SK-N-SH (cell line): ENCODE measurements at regions not wholly inside any gene's neighbourhood (a gene's known extent, or its start where the extent isn't known, plus 50 kb on each side); places are given as distances from the start of the nearest gene placed in this dataset.

Experiments used
- CTCF ChIA-PET: fragments of 300-600, 350-600 bp; formaldehyde crosslinking; extraction: SDS; loops from one replicate; lab custom pipeline; 2021; lab: Yijun Ruan, JAX
- POLR2A ChIA-PET: fragments of 350-600 bp; sonication (Branson Sonifier 250); formaldehyde crosslinking; extraction: SDS; loops from one replicate; lab custom pipeline; 2020; ENCODE audit warnings: antibody characterized with exemption, inconsistent platforms; lab: Yijun Ruan, JAX
- DNase-seq: peaks from one replicate; pipeline ENCODE4 v3.0.0; 2012
- H2AFZ ChIP-seq: fragments of 200-600 bp; sonication (generic); 2 replicates; pipeline ENCODE4 v1.8.1; 2016; ENCODE audit warnings: antibody characterized with exemption, mild to moderate bottlenecking, low read depth
- H3F3A ChIP-seq: fragments of 200-600 bp; sonication (generic); replicated peaks from 2 replicates; pipeline ENCODE3; 2016; ENCODE audit warnings: antibody characterized with exemption, mild to moderate bottlenecking; ENCODE audit not compliant: insufficient read depth
- H3K27ac ChIP-seq, 2 experiments: fragments of 200-500 bp in 1 of 2; fragments of 200-600 bp in 1 of 2; sonication (Bioruptor generic) in 1 of 2; sonication (generic), shearing (Covaris generic) in 1 of 2; 2 replicates each; pipeline versions ENCODE4 v1.5.1 to v1.6.1; 2014 to 2016; ENCODE audit warnings: low read depth in 2 of 2, inconsistent platforms in 1 of 2, low read length in 1 of 2, mild to moderate bottlenecking in 1 of 2, mixed read lengths in 1 of 2
- H3K27me3 ChIP-seq: fragments of 200-600 bp; sonication (generic), shearing (Covaris generic); 2 replicates; pipeline ENCODE4 v1.6.1; 2016; ENCODE audit warnings: mixed run types; ENCODE audit not compliant: insufficient read depth
- H3K36me3 ChIP-seq, 2 experiments: fragments of 200-500 bp in 1 of 2; fragments of 200-600 bp in 1 of 2; sonication (Bioruptor generic) in 1 of 2; sonication (generic) in 1 of 2; replicated peaks in 1 of 2; 2 replicates each; pipeline versions ENCODE3 to v1.5.1; 2014 to 2016; ENCODE audit warnings: low read length in 1 of 2, mild to moderate bottlenecking in 1 of 2; ENCODE audit not compliant: insufficient read depth in 2 of 2, control insufficient read depth in 1 of 2
- H3K4me1 ChIP-seq, 2 experiments: fragments of 200-500 bp in 1 of 2; fragments of 200-600 bp in 1 of 2; sonication (Bioruptor generic) in 1 of 2; sonication (generic), shearing (Covaris generic) in 1 of 2; 2 replicates each; pipeline versions ENCODE4 v1.5.1 to v1.6.1; 2014 to 2016; ENCODE audit warnings: low read depth in 1 of 2, low read length in 1 of 2, mixed run types in 1 of 2; ENCODE audit not compliant: insufficient read depth in 2 of 2, control insufficient read depth in 1 of 2
- H3K4me2 ChIP-seq: fragments of 200-600 bp; sonication (generic), shearing (Covaris generic); 2 replicates; pipeline ENCODE4 v1.6.1; 2017; ENCODE audit warnings: mixed run types
- H3K4me3 ChIP-seq, 2 experiments: fragments of 200-500 bp in 1 of 2; fragments of 200-600 bp in 1 of 2; sonication (Bioruptor generic) in 1 of 2; sonication (generic), shearing (Covaris generic) in 1 of 2; 2 replicates each; pipeline versions ENCODE4 v1.5.1 to v1.8.1; 2014 to 2016; ENCODE audit warnings: low read depth in 2 of 2, inconsistent platforms in 1 of 2, low read length in 1 of 2, mild to moderate bottlenecking in 1 of 2, mixed read lengths in 1 of 2, moderate library complexity in 1 of 2
- H3K79me2 ChIP-seq: fragments of 200-600 bp; sonication (generic); 2 replicates; pipeline ENCODE4 v1.8.1; 2017; ENCODE audit warnings: mild to moderate bottlenecking; ENCODE audit not compliant: insufficient read depth
- H3K9ac ChIP-seq: fragments of 200-600 bp; sonication (generic); 2 replicates; pipeline ENCODE4 v1.6.1; 2017; ENCODE audit warnings: mixed run types
- H3K9me2 ChIP-seq: fragments of 200-600 bp; sonication (generic); 2 replicates; pipeline ENCODE4 v1.6.1; 2017; ENCODE audit warnings: mixed run types
- H3K9me3 ChIP-seq: fragments of 200-600 bp; sonication (generic); 2 replicates; pipeline ENCODE4 v1.6.1; 2017; ENCODE audit warnings: mixed run types, mild to moderate bottlenecking, moderate library complexity
- H4K20me1 ChIP-seq: fragments of 200-600 bp; sonication (generic); 2 replicates; pipeline ENCODE4 v1.6.1; 2017; ENCODE audit warnings: mild to moderate bottlenecking, mixed run types; ENCODE audit not compliant: insufficient read depth
- CHD2 ChIP-seq: fragments of 150-350 bp; IDR thresholded peaks from 2 replicates; pipeline ENCODE4 v1.6.1; 2018; ENCODE audit warnings: low read length; ENCODE audit not compliant: partially characterized antibody
- FOXJ3 ChIP-seq: sonication (generic); formaldehyde crosslinking; IDR thresholded peaks from 2 replicates; pipeline ENCODE4 v1.5.1; 2020; ENCODE audit warnings: mild to moderate bottlenecking, missing genetic modification reagents
- FOXM1 ChIP-seq: IDR thresholded peaks from 2 replicates; pipeline ENCODE4 v1.4.0; 2012; ENCODE audit warnings: low read depth, mild to moderate bottlenecking
- MEF2A ChIP-seq: IDR thresholded peaks from 2 replicates; pipeline ENCODE4 v1.4.0; 2012; ENCODE audit warnings: low read depth, borderline replicate concordance
- NFIC ChIP-seq: IDR thresholded peaks from 2 replicates; pipeline ENCODE4 v1.4.0; 2012; ENCODE audit warnings: borderline replicate concordance
- NRF1 ChIP-seq: IDR thresholded peaks from 2 replicates; pipeline ENCODE4 v1.6.1; 2012; ENCODE audit warnings: low read depth, mild to moderate bottlenecking, low read length
- POLR2AphosphoS5 ChIP-seq: IDR thresholded peaks from 2 replicates; pipeline ENCODE4 v1.6.1; 2012; ENCODE audit warnings: low read depth, low read length
- RXRA ChIP-seq: IDR thresholded peaks from 2 replicates; pipeline ENCODE4 v1.4.0; 2012; ENCODE audit warnings: low read depth, mild to moderate bottlenecking, borderline replicate concordance
- SMC3 ChIP-seq: IDR thresholded peaks from 2 replicates; pipeline ENCODE4 v1.6.1; 2012; ENCODE audit warnings: low read depth, low read length, improper control_type of control experiment
- TAF1 ChIP-seq: IDR thresholded peaks from 2 replicates; pipeline ENCODE4 v1.6.1; 2012; ENCODE audit warnings: low read depth, mild to moderate bottlenecking, low read length, moderate library complexity, borderline replicate concordance
- YY1 ChIP-seq: IDR thresholded peaks from 2 replicates; pipeline ENCODE4 v1.4.0; 2012; ENCODE audit warnings: low read depth, mild to moderate bottlenecking
- WGBS: methylation state at CpG from one replicate; pipeline ENCODE4 v1.1.6; 2017; ENCODE audit warnings: low lambda C conversion rate; 5-methylcytosine and 5-hydroxymethylcytosine counted together
- TF ChIP-seq, protein P1 (sequence below): IDR thresholded peaks from 2 replicates; pipeline ENCODE4 v1.4.0; 2012; ENCODE audit warnings: low read depth, borderline replicate concordance
- TF ChIP-seq, protein P2 (sequence below): IDR thresholded peaks from 2 replicates; pipeline ENCODE4 v1.4.0; 2012; ENCODE audit warnings: low read depth, borderline replicate concordance
- TF ChIP-seq, protein P3 (sequence below): fragments of 150-350 bp; IDR thresholded peaks from 2 replicates; pipeline ENCODE4 v1.6.1; 2017; ENCODE audit warnings: antibody characterized with exemption, low read length, low read depth, borderline replicate concordance
- TF ChIP-seq, protein P4 (sequence below): IDR thresholded peaks from 2 replicates; pipeline ENCODE4; 2012
- TF ChIP-seq, protein P5 (sequence below): fragments of 200-600 bp; sonication (generic); IDR thresholded peaks from 2 replicates; pipeline ENCODE4 v1.6.1; 2017; ENCODE audit warnings: antibody characterized with exemption, mild to moderate bottlenecking, moderate library complexity
- TF ChIP-seq, protein P6 (sequence below): IDR thresholded peaks from 2 replicates; pipeline ENCODE4 v1.4.0; 2012; ENCODE audit warnings: low read depth

DNA sequence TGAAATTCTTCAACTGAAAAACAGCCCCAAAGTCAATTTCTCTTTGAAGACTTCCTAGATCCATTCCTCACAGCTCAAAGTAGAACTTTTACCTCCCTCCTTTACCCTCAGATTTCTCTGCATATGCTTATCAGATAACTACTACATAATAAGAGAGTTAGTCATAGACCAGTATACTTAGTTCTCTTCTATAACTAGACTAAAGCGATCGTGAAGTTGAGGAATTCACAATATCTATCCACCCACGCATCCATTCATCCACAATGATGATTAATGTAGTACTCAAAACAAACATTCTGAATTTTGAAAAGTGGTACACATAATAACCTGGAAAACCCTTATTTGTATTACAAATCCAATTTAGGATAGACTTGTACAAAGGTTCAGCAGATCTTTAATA is 800.9 kb upstream of the TENM4 start:
- DNase-seq: no peak
- POLR2A ChIA-PET: no interaction called here
- WGBS: 42% methylated on average over 3 of the region's 3 CpGs

More for the DNA sequence above, 800.9 kb upstream of the TENM4 start:
- H3K79me2 ChIP-seq: no peaks in the 10 kb centered on the region
- H3K9me3 ChIP-seq: no peaks in the 10 kb centered on the region
- TF ChIP-seq YY1 (no peak), FOXM1 (no peak), NRF1 (no peak), POLR2AphosphoS5 (no peak), SMC3 (no peak), FOXJ3 (CRISPR knock-in tag) (no peak), MEF2A (no peak), RXRA (no peak), TAF1 (no peak), NFIC (no peak), CHD2 (no peak)
- TF ChIP-seq, protein P1, sequence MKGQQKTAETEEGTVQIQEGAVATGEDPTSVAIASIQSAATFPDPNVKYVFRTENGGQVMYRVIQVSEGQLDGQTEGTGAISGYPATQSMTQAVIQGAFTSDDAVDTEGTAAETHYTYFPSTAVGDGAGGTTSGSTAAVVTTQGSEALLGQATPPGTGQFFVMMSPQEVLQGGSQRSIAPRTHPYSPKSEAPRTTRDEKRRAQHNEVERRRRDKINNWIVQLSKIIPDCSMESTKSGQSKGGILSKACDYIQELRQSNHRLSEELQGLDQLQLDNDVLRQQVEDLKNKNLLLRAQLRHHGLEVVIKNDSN: no peak
- TF ChIP-seq, protein P2, sequence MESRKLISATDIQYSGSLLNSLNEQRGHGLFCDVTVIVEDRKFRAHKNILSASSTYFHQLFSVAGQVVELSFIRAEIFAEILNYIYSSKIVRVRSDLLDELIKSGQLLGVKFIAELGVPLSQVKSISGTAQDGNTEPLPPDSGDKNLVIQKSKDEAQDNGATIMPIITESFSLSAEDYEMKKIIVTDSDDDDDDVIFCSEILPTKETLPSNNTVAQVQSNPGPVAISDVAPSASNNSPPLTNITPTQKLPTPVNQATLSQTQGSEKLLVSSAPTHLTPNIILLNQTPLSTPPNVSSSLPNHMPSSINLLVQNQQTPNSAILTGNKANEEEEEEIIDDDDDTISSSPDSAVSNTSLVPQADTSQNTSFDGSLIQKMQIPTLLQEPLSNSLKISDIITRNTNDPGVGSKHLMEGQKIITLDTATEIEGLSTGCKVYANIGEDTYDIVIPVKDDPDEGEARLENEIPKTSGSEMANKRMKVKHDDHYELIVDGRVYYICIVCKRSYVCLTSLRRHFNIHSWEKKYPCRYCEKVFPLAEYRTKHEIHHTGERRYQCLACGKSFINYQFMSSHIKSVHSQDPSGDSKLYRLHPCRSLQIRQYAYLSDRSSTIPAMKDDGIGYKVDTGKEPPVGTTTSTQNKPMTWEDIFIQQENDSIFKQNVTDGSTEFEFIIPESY: no peak
- TF ChIP-seq, protein P3, sequence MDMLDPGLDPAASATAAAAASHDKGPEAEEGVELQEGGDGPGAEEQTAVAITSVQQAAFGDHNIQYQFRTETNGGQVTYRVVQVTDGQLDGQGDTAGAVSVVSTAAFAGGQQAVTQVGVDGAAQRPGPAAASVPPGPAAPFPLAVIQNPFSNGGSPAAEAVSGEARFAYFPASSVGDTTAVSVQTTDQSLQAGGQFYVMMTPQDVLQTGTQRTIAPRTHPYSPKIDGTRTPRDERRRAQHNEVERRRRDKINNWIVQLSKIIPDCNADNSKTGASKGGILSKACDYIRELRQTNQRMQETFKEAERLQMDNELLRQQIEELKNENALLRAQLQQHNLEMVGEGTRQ: no peak
- TF ChIP-seq, protein P4, sequence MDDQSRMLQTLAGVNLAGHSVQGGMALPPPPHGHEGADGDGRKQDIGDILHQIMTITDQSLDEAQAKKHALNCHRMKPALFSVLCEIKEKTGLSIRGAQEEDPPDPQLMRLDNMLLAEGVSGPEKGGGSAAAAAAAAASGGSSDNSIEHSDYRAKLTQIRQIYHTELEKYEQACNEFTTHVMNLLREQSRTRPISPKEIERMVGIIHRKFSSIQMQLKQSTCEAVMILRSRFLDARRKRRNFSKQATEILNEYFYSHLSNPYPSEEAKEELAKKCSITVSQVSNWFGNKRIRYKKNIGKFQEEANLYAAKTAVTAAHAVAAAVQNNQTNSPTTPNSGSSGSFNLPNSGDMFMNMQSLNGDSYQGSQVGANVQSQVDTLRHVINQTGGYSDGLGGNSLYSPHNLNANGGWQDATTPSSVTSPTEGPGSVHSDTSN: no peak
- TF ChIP-seq, protein P5, sequence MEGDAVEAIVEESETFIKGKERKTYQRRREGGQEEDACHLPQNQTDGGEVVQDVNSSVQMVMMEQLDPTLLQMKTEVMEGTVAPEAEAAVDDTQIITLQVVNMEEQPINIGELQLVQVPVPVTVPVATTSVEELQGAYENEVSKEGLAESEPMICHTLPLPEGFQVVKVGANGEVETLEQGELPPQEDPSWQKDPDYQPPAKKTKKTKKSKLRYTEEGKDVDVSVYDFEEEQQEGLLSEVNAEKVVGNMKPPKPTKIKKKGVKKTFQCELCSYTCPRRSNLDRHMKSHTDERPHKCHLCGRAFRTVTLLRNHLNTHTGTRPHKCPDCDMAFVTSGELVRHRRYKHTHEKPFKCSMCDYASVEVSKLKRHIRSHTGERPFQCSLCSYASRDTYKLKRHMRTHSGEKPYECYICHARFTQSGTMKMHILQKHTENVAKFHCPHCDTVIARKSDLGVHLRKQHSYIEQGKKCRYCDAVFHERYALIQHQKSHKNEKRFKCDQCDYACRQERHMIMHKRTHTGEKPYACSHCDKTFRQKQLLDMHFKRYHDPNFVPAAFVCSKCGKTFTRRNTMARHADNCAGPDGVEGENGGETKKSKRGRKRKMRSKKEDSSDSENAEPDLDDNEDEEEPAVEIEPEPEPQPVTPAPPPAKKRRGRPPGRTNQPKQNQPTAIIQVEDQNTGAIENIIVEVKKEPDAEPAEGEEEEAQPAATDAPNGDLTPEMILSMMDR: no peak
- TF ChIP-seq, protein P6, sequence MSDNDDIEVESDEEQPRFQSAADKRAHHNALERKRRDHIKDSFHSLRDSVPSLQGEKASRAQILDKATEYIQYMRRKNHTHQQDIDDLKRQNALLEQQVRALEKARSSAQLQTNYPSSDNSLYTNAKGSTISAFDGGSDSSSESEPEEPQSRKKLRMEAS: no peak
- H3K9me2 ChIP-seq: no peaks in the 10 kb centered on the region
- H3K4me2 ChIP-seq: no peak overlapping the region
- no peaks in the 10 kb centered on the region for H4K20me1 ChIP-seq
- H3K36me3 ChIP-seq: no peaks in the 10 kb centered on the region
- no peaks in the 10 kb centered on the region for H3K27me3 ChIP-seq
- H3K27ac ChIP-seq: no peak overlapping the region
- no peak overlapping the region for H2AFZ ChIP-seq
- H3F3A ChIP-seq: no peaks in the 10 kb centered on the region
- CTCF ChIA-PET: no interaction called here
- H3K4me3 ChIP-seq: no peak overlapping the region
- no peak overlapping the region for H3K9ac ChIP-seq
- H3K4me1 ChIP-seq: no peaks in the 10 kb centered on the region
